GM06990 (cell line): ENCODE measurements at regions not wholly inside any gene's neighbourhood (a gene's known extent, or its start where the extent isn't known, plus 50 kb on each side); places are given as distances from the start of the nearest gene placed in this dataset.

ENCODE experiments used
- DNase-seq: peaks from one replicate; pipeline ENCODE4 v3.0.0-alpha.2; 2011; ENCODE audit not compliant: insufficient read length; ENCODE audit errors: extremely low read depth
- H3K27me3 ChIP-seq: replicated peaks from 2 replicates; pipeline ENCODE4 v1.6.0; 2011; ENCODE audit warnings: low read length; ENCODE audit not compliant: control insufficient read depth, insufficient read depth
- H3K36me3 ChIP-seq: 2 replicates; pipeline ENCODE4 v1.5.1; 2011; ENCODE audit warnings: low read length; ENCODE audit not compliant: control insufficient read depth, insufficient read depth
- H3K4me3 ChIP-seq: replicated peaks from 2 replicates; pipeline ENCODE4 v1.5.1; 2011; ENCODE audit warnings: low read depth, mild to moderate bottlenecking, control low read depth, low read length
- TF ChIP-seq, protein P1 (sequence below): IDR thresholded peaks from 2 replicates; pipeline ENCODE4 v1.5.1; 2011; ENCODE audit warnings: low read length, control low read depth, mild to moderate bottlenecking, inconsistent platforms; ENCODE audit not compliant: insufficient read depth, poor library complexity, severe bottlenecking

DNA sequence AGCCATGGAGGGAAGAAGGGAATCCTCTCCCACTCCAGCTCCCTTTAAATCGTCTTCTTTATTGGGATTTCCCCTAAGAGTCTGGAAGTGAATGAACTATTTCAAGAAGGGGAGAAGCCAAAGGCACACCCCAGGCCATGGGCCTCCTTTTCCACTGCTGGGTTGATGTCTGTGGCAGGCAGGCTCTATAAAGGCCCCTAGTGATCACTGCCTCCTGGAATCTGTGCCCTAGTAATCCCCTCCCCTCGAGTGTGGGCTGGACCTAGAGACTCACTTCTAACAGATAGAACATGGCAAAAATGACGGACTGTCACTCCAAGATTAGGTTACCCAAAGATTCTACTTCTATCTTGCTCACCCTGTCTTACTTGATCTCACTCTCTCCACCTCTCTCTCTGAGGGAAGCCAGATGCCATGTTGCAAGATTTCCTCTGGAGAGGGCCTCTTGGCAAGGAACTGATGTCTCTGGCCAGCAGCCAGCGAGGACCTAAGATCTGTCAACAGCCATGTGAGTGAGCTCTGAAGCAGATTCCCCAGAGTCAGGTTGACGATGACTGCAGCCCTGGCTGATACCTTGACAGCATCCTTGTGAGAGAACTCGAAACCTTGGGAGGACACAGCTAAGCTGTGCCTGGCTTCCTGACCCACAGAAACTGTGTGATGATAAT, 444.8 kb downstream of the SOX6 start:
- DNase-seq: no peak
- H3K27me3 ChIP-seq: no peaks in the 10 kb centered on the region; the same call in 1 of the 2 replicates
- TF ChIP-seq, protein P1, sequence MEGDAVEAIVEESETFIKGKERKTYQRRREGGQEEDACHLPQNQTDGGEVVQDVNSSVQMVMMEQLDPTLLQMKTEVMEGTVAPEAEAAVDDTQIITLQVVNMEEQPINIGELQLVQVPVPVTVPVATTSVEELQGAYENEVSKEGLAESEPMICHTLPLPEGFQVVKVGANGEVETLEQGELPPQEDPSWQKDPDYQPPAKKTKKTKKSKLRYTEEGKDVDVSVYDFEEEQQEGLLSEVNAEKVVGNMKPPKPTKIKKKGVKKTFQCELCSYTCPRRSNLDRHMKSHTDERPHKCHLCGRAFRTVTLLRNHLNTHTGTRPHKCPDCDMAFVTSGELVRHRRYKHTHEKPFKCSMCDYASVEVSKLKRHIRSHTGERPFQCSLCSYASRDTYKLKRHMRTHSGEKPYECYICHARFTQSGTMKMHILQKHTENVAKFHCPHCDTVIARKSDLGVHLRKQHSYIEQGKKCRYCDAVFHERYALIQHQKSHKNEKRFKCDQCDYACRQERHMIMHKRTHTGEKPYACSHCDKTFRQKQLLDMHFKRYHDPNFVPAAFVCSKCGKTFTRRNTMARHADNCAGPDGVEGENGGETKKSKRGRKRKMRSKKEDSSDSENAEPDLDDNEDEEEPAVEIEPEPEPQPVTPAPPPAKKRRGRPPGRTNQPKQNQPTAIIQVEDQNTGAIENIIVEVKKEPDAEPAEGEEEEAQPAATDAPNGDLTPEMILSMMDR: no peak
- H3K4me3 ChIP-seq: no peak overlapping the region
- no peaks in the 10 kb centered on the region for H3K36me3 ChIP-seq

DNA sequence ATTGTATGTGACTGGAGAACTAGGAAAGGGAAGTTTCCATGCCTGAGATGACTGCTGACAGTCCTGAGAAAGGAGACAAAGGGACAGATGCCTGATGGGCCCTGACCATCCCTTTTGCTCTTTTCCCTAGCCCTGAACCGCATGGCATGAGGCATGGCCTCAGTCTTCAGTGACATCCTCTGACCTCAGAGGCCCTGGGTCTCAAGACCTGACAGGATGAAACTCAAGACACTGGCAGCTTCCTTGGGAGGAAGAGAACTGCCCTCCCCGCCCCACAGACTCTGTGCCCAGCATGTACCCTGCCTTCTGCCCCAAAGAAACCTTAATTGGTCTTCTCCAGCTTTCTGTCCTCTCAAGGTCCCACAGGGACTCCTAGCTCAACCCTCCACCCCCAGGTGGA, 444.1 kb downstream of the SOX6 start:
- no peak for DNase-seq
- TF ChIP-seq, protein P1: no peak
- no peak overlapping the region for H3K4me3 ChIP-seq
- no peaks in the 10 kb centered on the region for H3K36me3 ChIP-seq
- H3K27me3 ChIP-seq: no peaks in the 10 kb centered on the region; the same call in 1 of the 2 replicates

DNA sequence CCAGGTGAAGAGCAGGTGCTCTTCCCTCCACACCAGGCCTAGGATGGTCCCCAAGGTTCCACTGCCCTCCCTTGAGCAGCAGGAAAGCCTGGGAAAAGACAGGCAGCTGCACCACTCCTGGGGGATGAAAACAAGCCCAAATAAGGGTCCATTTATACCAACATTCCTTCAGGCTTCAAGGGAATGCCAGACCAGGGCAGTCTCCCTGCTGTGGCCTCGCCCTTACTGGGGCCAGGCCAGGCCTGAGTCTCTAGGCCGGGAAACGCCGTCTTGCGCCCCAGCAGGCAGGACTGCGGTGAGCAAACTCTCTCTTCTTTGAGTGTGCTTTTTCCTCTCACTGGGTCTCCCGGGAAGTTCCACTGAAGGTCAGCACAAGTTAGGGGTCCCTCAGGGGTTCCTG, 443.5 kb downstream of the SOX6 start:
- H3K27me3 ChIP-seq: no peaks in the 10 kb centered on the region; the same call in 1 of the 2 replicates
- H3K4me3 ChIP-seq: no peak overlapping the region
- no peaks in the 10 kb centered on the region for H3K36me3 ChIP-seq
- TF ChIP-seq, protein P1: no peak
- no peak for DNase-seq

DNA sequence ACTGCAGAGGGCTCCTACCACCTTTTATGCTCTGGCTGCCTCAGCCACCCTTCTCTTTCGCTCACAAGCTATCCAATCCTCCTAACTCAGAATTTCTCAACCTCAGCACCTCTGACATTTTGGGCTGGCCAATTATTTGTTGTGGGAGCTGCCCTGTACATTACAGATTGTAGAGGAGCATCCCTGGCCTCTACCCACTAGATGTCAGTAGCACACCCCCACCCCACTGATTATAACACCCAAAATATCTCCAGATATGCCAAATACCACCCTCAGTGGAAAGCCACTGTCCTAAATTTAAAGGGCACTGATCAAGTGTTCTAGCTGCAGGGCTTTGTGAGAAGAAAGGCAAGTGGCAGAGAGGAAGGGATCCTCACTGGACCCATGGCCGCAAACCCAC, 443.1 kb downstream of the SOX6 start:
- no peak for DNase-seq

More for the DNA sequence above, 443.1 kb downstream of the SOX6 start:
- TF ChIP-seq, protein P1: no peak
- Histone ChIP-seq H3K4me3 (no peak overlapping the region), H3K36me3 (no peaks in the 10 kb centered on the region), H3K27me3 (no peaks in the 10 kb centered on the region; the same call in 1 of the 2 replicates)
